Stimulated activated CD4-positive, alpha-beta T cell treated with anti-CD3 and anti-CD28 coated beads, Interleukin-1b, Interleukin-23, amount 100 ng/mL, for 48 hours (primary cell): ENCODE measurements at regions not wholly inside any gene's neighbourhood (a gene's known extent, or its start where the extent isn't known, plus 50 kb on each side); places are given as distances from the start of the nearest gene placed in this dataset.
"Not testable (repeated sequence)": the region's sequence is repeated elsewhere in the genome, so short reads cannot be mapped to it uniquely, and the experiment has no call there.

Experiments
- DNase-seq: peaks from one replicate; pipeline ENCODE4 v3.0.0-alpha.2; 2020

DNA sequence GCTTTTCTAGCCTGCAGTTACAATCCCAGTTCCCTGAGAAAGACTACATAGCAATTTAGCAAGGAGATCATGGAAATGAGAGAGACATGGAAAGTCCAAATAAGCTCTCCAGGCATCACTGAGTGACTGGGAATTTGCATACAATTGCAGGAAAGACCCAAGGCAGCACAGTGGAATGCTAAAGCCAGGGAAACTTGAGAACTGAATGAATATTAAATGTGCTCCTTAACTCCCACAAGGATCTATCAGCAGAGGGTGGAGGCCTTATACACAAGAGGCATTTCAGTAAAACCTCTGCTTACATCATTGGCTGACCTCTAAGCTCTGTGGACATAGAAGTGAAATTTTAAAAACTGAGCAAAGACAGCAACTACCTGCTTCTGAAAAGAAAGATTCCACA is 355.6 kb upstream of the DAB2 start:
- no peak for DNase-seq

DNA sequence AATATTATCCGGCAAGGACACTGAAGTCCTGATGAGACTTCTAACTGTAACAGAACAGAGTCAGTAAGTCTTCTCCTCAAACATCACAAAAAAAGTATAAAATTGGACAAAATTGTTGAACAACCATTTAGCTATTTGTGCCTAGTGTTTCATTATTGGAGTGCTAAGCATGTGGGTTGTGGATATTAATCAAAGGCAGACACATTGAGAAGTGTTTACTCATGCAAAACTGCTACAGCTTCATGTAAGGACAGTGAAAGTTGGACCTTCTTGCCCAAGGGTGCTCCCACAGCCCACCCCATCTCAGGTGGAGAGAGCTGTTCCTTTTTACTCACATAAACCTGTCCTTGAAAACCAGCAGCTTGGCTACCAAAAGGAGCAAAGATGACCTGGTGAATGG is 355.1 kb upstream of the DAB2 start:
- DNase-seq = no peak

DNA sequence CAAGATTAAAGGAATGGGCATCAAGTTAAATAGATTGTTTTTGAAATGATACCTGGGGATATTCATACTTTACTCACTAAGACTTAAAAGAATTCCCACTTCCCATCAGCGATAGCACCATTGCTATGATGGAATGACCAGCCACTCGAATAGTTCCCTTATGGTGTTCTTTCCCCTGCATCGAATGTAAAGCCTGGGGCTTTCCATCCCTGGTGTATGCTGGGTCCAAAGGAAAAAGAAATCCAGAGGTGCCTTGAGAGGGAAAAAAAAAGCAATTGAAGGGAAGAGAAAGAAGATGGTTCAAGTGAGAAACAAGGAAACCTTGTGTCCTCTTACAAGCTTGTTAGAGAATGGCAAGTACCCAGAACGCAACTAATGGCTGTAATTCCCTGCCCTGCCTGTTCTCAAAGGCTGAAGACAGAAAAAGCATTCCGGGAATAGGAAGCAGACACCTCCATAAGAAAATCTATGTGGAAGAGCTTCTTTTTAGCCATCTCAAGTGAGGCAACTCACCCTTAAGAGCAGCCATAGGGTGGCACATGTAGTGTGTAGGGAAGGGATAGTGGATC is 351.1 kb upstream of the DAB2 start:
- DNase-seq = no peak

DNA sequence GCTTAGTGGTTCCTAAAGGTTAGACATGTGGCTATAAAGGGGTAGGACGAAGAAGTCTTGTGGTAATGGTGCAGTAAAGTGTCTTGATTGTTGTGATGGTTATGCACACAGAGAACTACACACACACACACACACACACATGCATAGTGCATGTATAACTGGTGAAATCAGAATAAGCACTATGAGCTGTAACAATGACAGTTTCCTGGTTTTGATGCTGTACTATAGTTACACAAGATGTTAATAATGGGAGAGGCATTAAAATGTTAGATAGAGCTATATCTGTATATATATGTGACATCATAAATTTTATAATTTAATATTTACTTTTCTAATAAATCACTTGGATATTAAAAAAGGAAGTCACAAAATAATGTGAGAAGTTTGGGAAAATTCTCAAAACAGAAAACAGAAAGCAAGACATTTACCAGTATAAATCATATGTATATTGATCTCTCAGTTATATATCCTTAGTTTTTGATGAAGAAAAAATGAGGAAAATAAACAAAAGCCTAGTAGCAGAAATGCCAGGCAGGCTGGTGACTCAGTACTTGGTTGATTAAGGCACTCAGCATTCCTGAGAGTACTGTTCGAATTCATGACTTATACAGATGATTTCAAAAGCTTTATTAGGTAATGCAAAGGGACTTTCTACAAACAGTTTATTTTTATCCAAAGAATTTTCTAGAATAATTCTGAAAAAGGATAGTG is 350.5 kb upstream of the DAB2 start:
- DNase-seq = no peak

DNA sequence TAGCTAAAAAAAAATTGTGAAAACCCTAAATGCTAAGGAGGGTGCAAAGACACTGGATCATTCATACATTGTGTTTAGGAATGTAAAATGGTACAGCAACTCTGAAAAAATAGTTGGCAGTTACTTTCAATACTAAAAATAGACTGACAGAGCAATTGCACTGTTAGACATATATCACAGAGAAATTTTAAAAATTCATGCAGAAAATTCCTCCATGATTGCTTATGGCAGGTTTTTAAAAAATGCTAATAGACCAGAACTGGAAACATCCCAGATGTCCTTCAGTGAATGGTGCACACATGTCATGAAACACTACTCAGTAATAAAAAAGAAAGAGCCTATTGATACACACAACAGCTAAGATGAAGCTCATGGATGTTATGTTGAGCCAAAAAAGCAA is 349.8 kb upstream of the DAB2 start:
- DNase-seq = no peak

DNA sequence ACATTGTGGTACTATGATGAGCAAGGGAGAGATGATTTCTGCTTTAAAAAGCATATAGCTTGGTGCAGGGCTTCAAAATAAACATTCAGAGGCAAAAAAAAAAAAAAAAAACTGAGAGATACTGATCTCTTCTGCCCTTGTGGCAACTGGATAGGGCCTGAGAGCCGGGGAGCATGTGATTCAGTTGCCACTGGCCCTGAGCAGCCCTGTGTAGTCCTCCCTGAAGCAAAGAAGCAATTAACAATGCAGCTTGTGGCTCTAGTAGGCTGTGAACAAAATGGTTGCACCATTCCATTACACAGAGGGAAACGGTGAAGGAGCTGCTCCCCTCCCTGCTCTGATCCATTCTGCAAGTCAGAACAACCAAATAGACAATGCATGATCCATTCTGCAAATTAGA is 347.5 kb upstream of the DAB2 start:
- no peak for DNase-seq

DNA sequence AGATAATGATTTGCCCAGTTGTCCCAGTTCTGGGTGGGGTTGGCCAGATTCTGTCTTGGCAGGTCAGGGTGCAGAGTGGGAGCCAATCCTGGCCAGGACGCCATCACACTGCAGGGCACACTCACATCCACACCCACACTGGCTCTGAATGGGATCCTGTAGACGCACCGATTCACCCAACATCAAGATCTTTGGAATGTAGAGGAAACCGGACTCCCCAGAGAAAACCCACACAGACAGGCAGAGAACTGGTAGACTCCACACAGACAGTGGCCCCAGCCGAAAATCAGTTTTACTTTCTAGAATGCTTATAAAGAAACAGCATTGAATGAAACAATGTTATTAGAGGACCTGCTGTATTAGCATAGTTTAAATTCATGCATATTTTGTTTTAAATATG is 343.1 kb upstream of the DAB2 start:
- no peak for DNase-seq

DNA sequence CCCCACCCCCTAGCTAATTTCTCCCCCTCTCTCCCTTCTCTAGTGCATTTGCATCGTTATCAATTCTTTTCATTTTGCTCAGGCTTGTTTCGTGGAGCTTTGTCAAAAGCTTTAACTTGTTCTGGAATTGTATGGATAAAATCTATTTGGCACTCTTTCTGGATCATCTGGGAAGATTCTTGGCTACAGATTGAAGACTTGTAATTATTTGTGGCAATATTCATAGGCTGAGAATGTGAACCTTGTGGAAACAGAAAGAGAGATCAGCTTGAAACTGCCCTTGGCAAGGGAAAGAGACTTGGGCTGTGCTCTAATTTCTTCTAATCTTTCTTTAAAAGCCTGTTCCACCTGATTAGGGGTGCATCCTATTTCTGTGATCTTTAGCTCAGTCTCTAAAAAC is 340.6 kb upstream of the DAB2 start:
- no peak for DNase-seq

DNA sequence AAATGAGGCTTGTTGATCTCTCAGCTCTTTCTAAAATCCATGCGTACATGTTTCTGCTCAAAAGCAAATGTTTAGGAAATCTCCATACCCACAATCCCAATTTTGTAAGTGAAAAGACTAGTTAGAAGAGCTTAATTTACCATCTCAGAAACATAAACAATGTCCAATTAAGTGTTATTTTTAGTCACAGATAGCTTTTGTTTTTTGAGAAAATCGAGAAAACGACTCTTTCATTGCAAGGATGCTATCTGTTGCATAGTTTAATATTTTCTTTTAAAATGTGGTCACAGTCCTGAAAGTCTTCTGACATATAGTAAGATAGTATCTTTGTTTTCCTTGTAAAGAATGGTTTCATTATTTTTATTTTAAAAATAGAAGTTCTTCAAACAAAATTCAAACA is 338.0 kb upstream of the DAB2 start:
- DNase-seq = no peak

DNA sequence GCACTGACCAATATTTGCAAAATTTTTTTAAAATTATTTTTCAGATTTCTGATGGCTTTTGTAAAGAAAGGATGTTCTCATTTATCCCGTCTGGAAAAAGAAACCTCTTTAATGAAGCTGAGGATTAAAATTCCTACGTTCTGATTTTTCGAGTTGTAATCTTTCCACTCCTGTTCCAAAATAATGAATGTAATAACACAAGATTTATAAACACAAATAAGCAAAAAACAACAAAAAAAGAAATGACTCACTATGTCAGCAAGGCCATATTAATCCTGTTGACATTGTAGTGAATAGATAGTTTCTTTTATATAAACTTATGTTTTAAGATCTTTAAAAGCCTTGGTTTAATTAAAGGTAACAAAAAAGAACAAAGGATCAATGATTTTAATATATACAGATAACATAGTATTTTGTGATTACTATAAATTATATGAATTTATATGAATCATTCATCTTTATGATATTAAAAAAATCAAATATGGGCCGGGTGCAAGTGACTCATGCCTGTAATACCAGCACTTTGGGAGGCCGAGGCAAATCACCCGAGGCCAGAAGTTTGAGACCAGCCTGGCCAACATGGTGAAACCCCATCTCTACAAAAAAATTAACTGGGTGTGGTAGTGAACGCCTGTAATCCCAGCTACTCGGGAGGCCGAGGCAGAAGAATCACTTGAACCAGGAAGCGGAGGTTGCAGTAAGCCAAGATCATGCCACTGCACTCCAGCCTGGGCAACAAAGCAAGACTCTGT is 336.6 kb upstream of the DAB2 start:
- DNase-seq = no peak

DNA sequence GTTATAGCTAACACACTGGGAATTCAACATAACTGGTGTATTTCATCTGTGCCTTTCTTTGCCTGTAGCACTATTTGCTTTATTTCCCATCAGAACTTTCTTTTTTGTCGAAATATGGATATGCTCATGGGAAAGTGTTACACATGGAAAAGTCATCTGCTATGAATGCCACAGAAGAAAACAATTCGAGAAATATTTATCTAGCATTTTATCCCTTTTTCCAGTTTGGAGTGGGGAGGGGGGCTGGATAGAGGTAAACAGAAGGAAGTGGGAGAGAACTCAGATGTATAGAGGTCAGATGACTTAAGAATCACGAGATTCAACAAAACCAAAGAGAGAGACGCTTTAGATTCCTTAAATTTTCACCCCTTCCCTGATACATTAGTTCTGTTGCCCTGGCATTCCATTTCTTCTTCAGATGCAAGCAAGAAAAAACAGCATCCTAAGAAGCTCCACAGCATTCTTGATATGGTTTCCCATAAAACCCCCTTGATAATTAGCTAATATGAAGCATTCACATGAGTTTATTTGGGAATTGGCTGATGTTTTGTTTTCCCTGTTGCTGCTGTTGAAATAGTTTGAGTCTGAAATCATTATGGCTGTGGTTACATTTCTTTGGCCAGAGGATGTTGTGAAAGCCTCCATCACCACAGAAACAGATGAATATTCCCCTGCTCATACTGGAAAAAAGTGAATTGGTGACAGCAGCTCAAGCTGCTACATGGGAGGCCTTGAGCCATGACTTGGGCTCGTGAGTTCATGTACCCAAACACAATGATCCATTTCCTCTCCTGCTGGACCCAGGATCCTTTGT is 335.8 kb upstream of the DAB2 start:
- no peak for DNase-seq

DNA sequence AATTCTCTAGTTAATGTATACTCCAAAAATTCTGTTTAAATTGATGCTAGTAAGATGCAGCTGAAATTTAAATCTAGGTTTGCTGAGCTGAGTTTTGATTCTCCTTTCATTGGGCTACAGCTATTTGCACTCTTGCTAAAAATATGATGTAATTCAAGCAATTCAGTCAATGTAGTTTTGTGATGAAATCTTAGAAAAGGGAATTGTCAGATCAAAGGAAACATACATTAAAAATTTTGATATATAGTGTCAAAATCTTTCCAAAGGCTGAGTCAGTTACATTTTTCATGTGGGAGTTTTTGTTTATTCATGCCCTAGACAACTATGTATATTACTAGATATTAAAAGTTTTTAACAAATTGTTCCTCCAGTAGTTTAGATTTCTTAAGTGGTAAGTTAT is 334.9 kb upstream of the DAB2 start:
- DNase-seq = no peak

DNA sequence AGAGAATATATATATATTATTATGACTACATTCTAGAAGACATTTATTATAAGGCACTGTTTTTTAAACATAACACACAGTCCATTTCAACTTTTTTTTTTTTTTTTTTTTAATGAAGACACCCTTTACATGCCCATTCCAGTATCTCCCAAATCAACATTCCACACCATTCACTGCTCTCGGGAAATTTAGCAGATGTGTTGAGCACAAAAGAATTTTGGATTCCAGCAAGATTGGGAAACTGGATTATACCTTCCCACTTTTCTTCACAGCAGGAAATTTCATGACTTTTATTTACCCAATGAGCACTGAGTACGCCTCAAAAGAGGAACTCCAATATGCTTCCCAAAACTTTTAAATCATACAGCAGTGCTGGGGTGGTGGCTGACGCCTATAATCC is 333.6 kb upstream of the DAB2 start:
- no peak for DNase-seq

DNA sequence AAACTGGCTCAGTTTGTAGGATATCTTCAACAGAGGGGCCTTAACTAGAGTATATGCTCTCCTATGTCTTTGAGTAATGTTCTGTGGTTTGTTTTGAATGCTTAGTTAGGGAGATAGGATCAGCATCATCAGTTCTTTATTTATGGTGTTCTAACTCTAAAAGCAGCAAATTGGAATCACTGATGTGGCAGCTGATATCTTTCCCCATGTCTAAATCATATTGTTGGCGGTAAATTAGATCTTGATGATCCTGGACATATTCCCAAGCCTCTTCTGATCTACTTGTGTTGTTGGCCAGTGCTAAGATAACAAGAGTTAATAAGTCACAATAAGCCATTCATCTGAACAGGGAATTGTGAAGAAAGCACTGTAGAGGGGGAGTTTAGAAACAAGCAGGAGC is 332.4 kb upstream of the DAB2 start:
- no peak for DNase-seq

DNA sequence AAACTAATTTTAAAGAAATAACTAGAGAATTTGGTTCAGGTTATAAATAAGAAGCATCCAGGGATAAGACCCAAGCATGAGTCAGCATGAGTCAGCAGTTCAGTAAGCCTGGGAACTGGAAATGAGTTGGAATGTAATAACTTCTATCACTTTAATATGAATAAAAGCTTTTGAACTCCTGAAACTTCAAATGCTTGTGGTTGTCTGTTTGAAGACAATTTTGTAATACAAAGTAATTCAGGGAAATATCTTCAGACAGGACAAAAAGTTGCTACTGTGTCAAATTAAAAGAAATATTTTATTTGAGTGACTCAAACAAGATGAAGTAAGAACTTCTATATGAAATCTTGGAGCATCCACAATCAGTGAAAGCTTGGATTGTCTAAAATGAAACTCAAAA is 331.2 kb upstream of the DAB2 start:
- no peak for DNase-seq

DNA sequence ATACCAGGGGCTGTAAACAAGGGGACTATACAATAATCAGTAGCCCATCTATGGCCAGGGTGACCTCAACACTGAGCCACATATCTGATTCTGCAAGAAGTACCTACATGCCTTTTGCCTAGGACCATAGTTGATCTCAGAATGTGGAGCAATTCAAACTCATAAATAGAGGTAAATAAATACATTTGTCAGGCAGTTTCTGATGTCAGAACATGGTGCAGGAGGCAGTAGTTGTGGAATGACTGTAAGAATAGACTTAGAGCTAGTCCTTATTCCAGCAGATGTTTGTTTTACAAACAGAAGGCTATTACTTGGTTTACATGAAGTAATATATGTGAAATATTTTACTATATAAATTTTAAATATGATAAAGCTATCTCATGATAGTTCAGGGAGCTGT is 330.7 kb upstream of the DAB2 start:
- DNase-seq = no peak

DNA sequence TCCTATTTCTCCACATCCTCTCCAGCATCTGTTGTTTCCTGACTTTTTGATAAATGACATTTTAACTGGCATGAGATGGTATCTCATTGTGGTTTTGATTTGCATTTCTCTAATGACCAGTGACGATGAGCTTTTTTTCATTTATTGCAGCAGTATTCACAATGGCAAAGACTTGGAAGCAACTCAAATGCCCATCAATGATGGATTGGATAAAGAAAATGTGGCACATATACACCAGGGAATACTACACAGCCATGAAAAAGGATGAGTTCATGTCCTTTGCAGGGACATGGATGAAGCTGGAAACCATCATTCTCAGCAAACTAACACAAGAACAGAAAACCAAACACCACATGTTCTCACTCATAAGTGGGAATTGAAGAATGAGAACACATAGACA is 329.0 kb upstream of the DAB2 start:
- DNase-seq = not testable (repeated sequence)

DNA sequence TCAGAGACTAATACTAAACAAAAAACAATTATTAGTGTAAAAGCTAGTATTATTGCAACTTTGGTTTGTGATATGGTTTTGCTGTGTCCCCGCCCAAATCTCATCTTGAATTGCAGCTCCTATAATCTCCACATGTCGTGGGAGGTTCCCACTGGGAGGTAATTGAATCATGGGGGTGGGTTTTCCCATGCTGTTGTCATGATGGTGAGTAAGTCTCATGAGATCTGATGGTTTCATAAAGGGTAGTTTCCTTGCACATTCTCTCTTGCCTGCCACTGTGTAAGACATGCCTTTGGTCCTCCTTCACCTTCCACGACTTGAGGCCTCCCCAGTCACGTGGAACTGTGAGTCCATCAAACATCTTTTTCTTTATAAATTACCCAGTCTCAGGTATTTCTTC is 325.9 kb upstream of the DAB2 start:
- no peak for DNase-seq

DNA sequence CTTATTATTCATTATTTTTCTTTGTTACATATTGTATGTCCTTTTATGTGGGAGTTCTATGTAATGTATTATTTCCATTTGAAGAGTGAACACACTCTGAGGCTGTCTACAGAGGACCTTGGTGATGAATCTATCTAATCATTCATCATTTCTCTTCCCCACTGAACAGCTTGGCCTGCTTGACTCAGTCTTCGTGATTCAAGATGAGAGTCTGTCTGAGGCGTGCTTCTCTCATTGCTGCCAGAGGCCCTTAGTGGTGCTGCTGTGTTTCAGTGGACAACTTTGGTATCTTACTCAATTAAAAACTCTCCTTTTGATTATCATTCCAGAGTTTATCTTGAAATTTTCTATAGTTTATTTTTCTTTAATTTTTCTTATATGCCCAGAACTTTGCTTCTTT is 318.1 kb upstream of the DAB2 start:
- no peak for DNase-seq

DNA sequence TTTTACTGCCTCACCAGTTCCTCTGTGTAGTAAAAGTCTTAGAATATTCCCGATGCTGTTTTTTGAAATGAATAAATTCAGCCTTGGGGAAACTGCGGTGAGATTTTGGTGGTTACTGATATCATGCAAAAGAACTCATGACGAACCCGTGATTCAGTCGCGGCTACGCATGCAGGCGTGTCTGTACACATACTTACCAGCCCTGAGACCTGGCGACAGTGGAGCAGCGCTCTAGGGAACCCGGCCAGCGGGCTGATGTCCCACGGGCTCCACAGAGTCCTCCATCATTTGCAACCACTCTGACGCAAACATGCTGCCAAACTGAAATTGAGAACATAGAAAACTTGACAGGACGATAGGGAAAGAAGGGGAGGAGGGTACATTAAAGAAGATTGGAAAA is 315.6 kb upstream of the DAB2 start:
- DNase-seq = no peak

DNA sequence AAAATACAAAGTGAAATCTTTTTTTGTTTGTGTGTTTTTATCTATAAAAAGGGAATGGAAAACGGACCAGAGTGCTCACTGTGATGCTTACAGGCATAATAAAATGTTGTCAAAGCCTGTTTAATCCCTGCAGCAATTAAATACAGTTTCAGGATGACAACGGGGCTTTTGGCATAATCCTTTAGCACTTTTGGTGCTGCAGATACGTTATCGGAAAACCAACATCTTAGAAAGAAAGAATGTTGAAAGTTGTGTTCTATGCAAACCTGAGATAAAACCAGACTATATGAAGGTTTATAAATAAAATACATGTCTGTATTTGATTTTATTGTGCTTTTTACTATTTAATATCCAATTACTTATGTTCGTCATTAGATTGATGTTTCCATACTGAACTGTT is 307.4 kb upstream of the DAB2 start:
- no peak for DNase-seq

DNA sequence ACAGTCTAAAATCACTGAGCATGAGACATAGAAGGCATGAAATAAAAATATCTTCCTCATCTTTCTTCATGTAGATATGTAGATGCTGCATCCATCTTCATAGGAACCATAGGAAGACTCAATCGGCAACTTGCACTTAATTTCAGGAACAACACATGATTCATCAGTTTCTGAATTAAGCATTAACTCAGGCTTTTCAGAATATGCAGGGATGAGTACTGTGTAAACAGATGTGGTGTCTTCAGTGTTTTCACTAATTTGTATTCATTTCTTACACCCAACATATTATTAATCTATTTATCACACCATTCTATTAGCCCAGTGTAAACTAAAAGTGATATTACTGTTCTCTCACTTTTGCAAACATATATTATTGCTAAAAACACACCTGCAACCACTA is 305.9 kb upstream of the DAB2 start:
- no peak for DNase-seq

DNA sequence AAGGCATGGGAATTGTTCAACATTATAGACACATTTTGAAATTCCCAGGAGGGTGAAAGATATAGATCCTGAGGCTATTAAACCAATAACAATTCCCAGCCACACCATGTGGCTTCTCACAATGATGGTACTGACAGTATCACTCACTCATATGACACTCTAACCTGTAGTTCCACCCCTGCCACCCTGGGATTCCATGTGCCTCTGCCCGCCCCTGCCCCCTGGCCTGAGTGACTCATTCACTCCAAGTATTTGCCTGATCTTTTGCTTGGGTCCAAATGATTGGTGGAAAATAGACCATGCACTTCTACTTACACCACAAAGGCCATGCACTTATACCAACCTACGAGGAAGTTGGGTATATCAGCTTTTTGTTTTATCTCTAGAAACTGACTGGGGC is 305.2 kb upstream of the DAB2 start:
- DNase-seq = no peak

DNA sequence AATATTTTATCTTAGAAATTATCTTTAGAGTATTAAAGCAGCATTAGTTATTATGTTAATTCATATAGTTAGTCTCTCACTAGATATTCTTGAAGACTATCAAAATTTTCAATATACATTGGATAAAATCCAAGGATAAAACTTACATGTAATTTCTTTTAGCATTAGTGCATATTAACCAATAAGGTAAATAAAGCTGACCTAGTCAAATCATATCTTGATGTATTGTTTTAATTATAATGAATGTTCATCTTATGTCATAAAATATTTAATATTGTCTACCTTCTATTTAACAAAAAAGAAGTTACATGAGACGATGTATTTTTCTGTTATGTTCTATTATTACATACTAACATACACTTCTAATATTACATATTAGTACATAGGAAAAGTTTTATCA is 301.7 kb upstream of the DAB2 start:
- DNase-seq = no peak
